HUES6 (cell line): ENCODE measurements at regions not wholly inside any gene's neighbourhood (a gene's known extent, or its start where the extent isn't known, plus 50 kb on each side); places are given as distances from the start of the nearest gene placed in this dataset.

Experiments
- H3K27ac ChIP-seq: 2 replicates; pipeline ENCODE4 v1.7.0; 2013; ENCODE audit warnings: low read depth, mild to moderate bottlenecking, low read length, inconsistent platforms
- H3K27me3 ChIP-seq: 2 replicates; pipeline ENCODE4 v1.6.1; 2013; ENCODE audit warnings: low read length; ENCODE audit not compliant: control insufficient read depth, insufficient read depth
- H3K36me3 ChIP-seq: 2 replicates; pipeline ENCODE4 v1.6.1; 2013; ENCODE audit warnings: low read length; ENCODE audit not compliant: control insufficient read depth, insufficient read depth
- H3K4me1 ChIP-seq: 2 replicates; pipeline ENCODE4 v1.6.1; 2013; ENCODE audit warnings: low read length; ENCODE audit not compliant: control insufficient read depth, insufficient read depth
- H3K4me3 ChIP-seq: 2 replicates; pipeline ENCODE4 v1.5.1; 2013; ENCODE audit warnings: low read depth, low read length
- H3K9ac ChIP-seq: one replicate; pipeline ENCODE4 v1.6.1; 2013; ENCODE audit warnings: mild to moderate bottlenecking, low read length
- H3K9me3 ChIP-seq: 2 replicates; pipeline ENCODE4 v1.6.1; 2013; ENCODE audit warnings: low read depth, low read length; ENCODE audit not compliant: control insufficient read depth, insufficient read depth

GRCh38 chr10:89887406-89887805 lies 186.0 kb downstream of the KIF20B start:
- Histone ChIP-seq H3K9me3 (no peaks in the 10 kb centered on the region), H3K4me1 (peaks cover 7% of the 10 kb centered on the region), H3K4me3 (no peak overlapping the region), H3K27ac (no peak overlapping the region), H3K9ac (no peak overlapping the region), H3K36me3 (no peaks in the 10 kb centered on the region), H3K27me3 (no peaks in the 10 kb centered on the region)

GRCh38 chr10:89887830-89888229 lies 186.4 kb downstream of the KIF20B start:
- Histone ChIP-seq H3K4me1 (peaks cover 7% of the 10 kb centered on the region), H3K9me3 (no peaks in the 10 kb centered on the region), H3K4me3 (no peak overlapping the region), H3K27ac (no peak overlapping the region), H3K36me3 (no peaks in the 10 kb centered on the region), H3K9ac (no peak overlapping the region), H3K27me3 (no peaks in the 10 kb centered on the region)

- Histone ChIP-seq H3K4me3 (no peak overlapping the region), H3K9ac (no peak overlapping the region), H3K36me3 (no peaks in the 10 kb centered on the region), H3K9me3 (no peaks in the 10 kb centered on the region), H3K27me3 (no peaks in the 10 kb centered on the region), H3K27ac (no peak overlapping the region), H3K4me1 (peaks cover 7% of the 10 kb centered on the region)
These were observed 187.1 kb downstream of the KIF20B start for GRCh38 chr10:89888321-89889070.

- H3K27me3 ChIP-seq, result no peaks in the 10 kb centered on the region
- H3K27ac ChIP-seq, result no peak overlapping the region
- no peaks in the 10 kb centered on the region for H3K36me3 ChIP-seq
- no peak overlapping the region for H3K4me3 ChIP-seq
- no peaks in the 10 kb centered on the region for H3K9me3 ChIP-seq
- peaks cover 7% of the 10 kb centered on the region for H3K4me1 ChIP-seq
- H3K9ac ChIP-seq, result no peak overlapping the region
These were observed 188.2 kb downstream of the KIF20B start for GRCh38 chr10:89889606-89890005.

- Histone ChIP-seq H3K27me3 (no peaks in the 10 kb centered on the region), H3K4me1 (peaks cover 7% of the 10 kb centered on the region), H3K4me3 (no peak overlapping the region), H3K9ac (no peak overlapping the region), H3K27ac (no peak overlapping the region), H3K36me3 (no peaks in the 10 kb centered on the region), H3K9me3 (no peaks in the 10 kb centered on the region)
These were observed 189.7 kb downstream of the KIF20B start for GRCh38 chr10:89891006-89891535.

- no peak overlapping the region for H3K27ac ChIP-seq
- no peaks in the 10 kb centered on the region for H3K9me3 ChIP-seq
- H3K9ac ChIP-seq, result no peak overlapping the region
- no peaks in the 10 kb centered on the region for H3K36me3 ChIP-seq
- H3K4me1 ChIP-seq, result no peaks in the 10 kb centered on the region
- H3K4me3 ChIP-seq, result no peak overlapping the region
- H3K27me3 ChIP-seq, result no peaks in the 10 kb centered on the region
These were observed 192.7 kb downstream of the KIF20B start for GRCh38 chr10:89894051-89894450.

- Histone ChIP-seq H3K9ac (no peak overlapping the region), H3K9me3 (no peaks in the 10 kb centered on the region), H3K27ac (no peak overlapping the region), H3K4me3 (no peak overlapping the region), H3K27me3 (no peaks in the 10 kb centered on the region), H3K4me1 (no peaks in the 10 kb centered on the region), H3K36me3 (no peaks in the 10 kb centered on the region)
These were observed 199.2 kb downstream of the KIF20B start for GRCh38 chr10:89900554-89900953.

- no peaks in the 10 kb centered on the region for H3K36me3 ChIP-seq
- no peak overlapping the region for H3K9ac ChIP-seq
- no peak overlapping the region for H3K27ac ChIP-seq
- no peak overlapping the region for H3K4me3 ChIP-seq
- H3K27me3 ChIP-seq, result no peaks in the 10 kb centered on the region
- no peaks in the 10 kb centered on the region for H3K9me3 ChIP-seq
- no peaks in the 10 kb centered on the region for H3K4me1 ChIP-seq
These were observed 200.5 kb downstream of the KIF20B start for GRCh38 chr10:89901895-89902294.

- H3K9me3 ChIP-seq, result no peaks in the 10 kb centered on the region
- H3K27me3 ChIP-seq, result no peaks in the 10 kb centered on the region
- H3K27ac ChIP-seq, result no peak overlapping the region
- no peak overlapping the region for H3K9ac ChIP-seq
- no peaks in the 10 kb centered on the region for H3K4me1 ChIP-seq
- no peak overlapping the region for H3K4me3 ChIP-seq
- H3K36me3 ChIP-seq, result no peaks in the 10 kb centered on the region
These were observed 203.4 kb downstream of the KIF20B start for GRCh38 chr10:89904755-89905154.

GRCh38 chr10:89909752-89910151 lies 208.4 kb downstream of the KIF20B start:
- no peaks in the 10 kb centered on the region for H3K4me1 ChIP-seq
- H3K9ac ChIP-seq, result no peak overlapping the region
- H3K36me3 ChIP-seq, result no peaks in the 10 kb centered on the region
- no peaks in the 10 kb centered on the region for H3K9me3 ChIP-seq
- H3K27me3 ChIP-seq, result no peaks in the 10 kb centered on the region
- no peak overlapping the region for H3K4me3 ChIP-seq
- H3K27ac ChIP-seq, result no peak overlapping the region

GRCh38 chr10:89915021-89915420 lies 213.6 kb downstream of the KIF20B start:
- no peaks in the 10 kb centered on the region for H3K9me3 ChIP-seq
- H3K9ac ChIP-seq, result no peak overlapping the region
- H3K4me1 ChIP-seq, result no peaks in the 10 kb centered on the region
- H3K4me3 ChIP-seq, result no peak overlapping the region
- no peaks in the 10 kb centered on the region for H3K27me3 ChIP-seq
- no peak overlapping the region for H3K27ac ChIP-seq
- no peaks in the 10 kb centered on the region for H3K36me3 ChIP-seq
